OCI-LY7 (cell line): ENCODE measurements at regions not wholly inside any gene's neighbourhood (a gene's known extent, or its start where the extent isn't known, plus 50 kb on each side); places are given as distances from the start of the nearest gene placed in this dataset.

Experiments
- BruUV-seq: library from RNA; stranded (reverse); fragments of 400-500 nt; replicated peaks from 2 replicates; lab custom pipeline; 2021; lab: Mats Ljungman, UMichigan
- CTCF ChIA-PET: fragments of 300-600 bp; sonication (Branson Sonifier 250); formaldehyde crosslinking; loops from one replicate; lab custom pipeline; 2022; ENCODE audit warnings: antibody characterized with exemption; ENCODE audit not compliant: unreplicated experiment; lab: Charles Lee
- POLR2A ChIA-PET: fragments of 300-600 bp; sonication (Branson Sonifier 250); formaldehyde crosslinking; loops from one replicate; lab custom pipeline; 2022; ENCODE audit warnings: antibody characterized with exemption; lab: Charles Lee
- DNase-seq: peaks from one replicate; pipeline ENCODE4 v3.0.0-alpha.2; 2015; ENCODE audit warnings: low spot score
- H2AFZ ChIP-seq: fragments of 200-600 bp; sonication (generic), shearing (Covaris generic); 2 replicates; pipeline ENCODE4 v1.6.1; 2014; ENCODE audit warnings: mild to moderate bottlenecking, antibody characterized with exemption, low read length, moderate library complexity
- H3K27ac ChIP-seq: fragments of 200-600 bp; sonication (generic); 2 replicates; pipeline ENCODE4 v1.5.1; 2014; ENCODE audit warnings: mixed run types, low read depth, mild to moderate bottlenecking, moderate library complexity, low read length, inconsistent platforms; ENCODE audit not compliant: poor library complexity, severe bottlenecking
- H3K36me3 ChIP-seq: fragments of 200-600 bp; sonication (generic); 2 replicates; pipeline ENCODE4 v1.6.1; 2014; ENCODE audit warnings: mild to moderate bottlenecking, antibody characterized with exemption, low read length, moderate library complexity, mixed read lengths; ENCODE audit not compliant: insufficient read depth
- H3K4me1 ChIP-seq: fragments of 200-600 bp; sonication (generic); 2 replicates; pipeline ENCODE4 v1.5.1; 2014; ENCODE audit warnings: mild to moderate bottlenecking, low read length; ENCODE audit not compliant: insufficient read depth, poor library complexity, severe bottlenecking
- H3K4me2 ChIP-seq: fragments of 200-600 bp; sonication (generic); 2 replicates; pipeline ENCODE4 v1.6.1; 2014; ENCODE audit warnings: mild to moderate bottlenecking, low read length
- H3K4me3 ChIP-seq: fragments of 200-600 bp; sonication (generic); 2 replicates; pipeline ENCODE4 v1.5.1; 2014; ENCODE audit warnings: mild to moderate bottlenecking, low read depth, low read length; ENCODE audit not compliant: poor library complexity, severe bottlenecking
- H3K79me2 ChIP-seq: fragments of 200-600 bp; sonication (generic); 2 replicates; pipeline ENCODE4 v1.6.1; 2016; ENCODE audit warnings: low read depth, mild to moderate bottlenecking, low read length, moderate library complexity, mixed read lengths; ENCODE audit not compliant: insufficient read depth
- H3K9me2 ChIP-seq: fragments of 200-600 bp; sonication (generic); 2 replicates; pipeline ENCODE4 v1.6.1; 2016; ENCODE audit warnings: mild to moderate bottlenecking, low read length, mixed read lengths; ENCODE audit not compliant: insufficient read depth
- H3K9me3 ChIP-seq: fragments of 200-600 bp; sonication (generic); 2 replicates; pipeline ENCODE4 v1.6.1; 2014; ENCODE audit warnings: mild to moderate bottlenecking, mixed run types, low read length, mixed read lengths
- H4K20me1 ChIP-seq: fragments of 200-600 bp; sonication (generic); 2 replicates; pipeline ENCODE4 v1.6.1; 2014; ENCODE audit warnings: mild to moderate bottlenecking, antibody characterized with exemption, low read length, moderate library complexity, mixed read lengths; ENCODE audit not compliant: insufficient read depth
- CTCF ChIP-seq: fragments of 200-600 bp; sonication (generic); conservative IDR thresholded peaks from 2 replicates; pipeline ENCODE4 v1.5.1; 2014; ENCODE audit warnings: mild to moderate bottlenecking, antibody characterized with exemption, low read length, moderate library complexity, mixed read lengths
- EZH2phosphoT487 ChIP-seq: fragments of 200-600 bp; sonication (generic); IDR thresholded peaks from 2 replicates; pipeline ENCODE4 v1.6.1; 2018; ENCODE audit warnings: low read depth, borderline replicate concordance, mild to moderate bottlenecking, mixed run types, antibody characterized with exemption, low read length, moderate library complexity, mixed read lengths
- intact Hi-C: fragments of 100-400 bp; cut with micrococcal nuclease; formaldehyde crosslinking; loops from one replicate; pipeline ENCODE4 v1.10.0; 2022; ENCODE audit not compliant: unreplicated experiment

DNA sequence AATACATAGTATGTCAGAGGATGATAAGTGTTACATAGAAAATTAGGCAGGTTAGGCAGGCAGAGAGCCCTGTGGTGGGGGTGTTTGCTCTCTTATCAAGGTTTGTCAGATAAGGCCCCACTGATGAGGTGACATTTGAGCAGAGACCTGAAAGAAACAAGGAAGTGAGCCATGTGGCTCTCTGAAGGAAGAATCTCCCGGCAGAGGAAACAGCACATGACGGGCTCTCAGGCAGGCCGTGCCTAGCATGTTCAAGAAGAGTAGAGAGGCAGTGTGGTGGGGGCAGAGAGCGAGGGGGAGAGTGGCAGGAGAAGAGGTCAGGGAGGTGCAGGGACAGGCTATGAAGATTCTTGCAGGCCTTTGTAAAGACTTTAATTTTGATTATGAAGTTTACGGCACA is 82.0 kb upstream of the ASIC2 start:
- ChIA-PET CTCF (no interaction called here), POLR2A (no interaction called here)
- H3K79me2 ChIP-seq: no peaks in the 10 kb centered on the region
- H4K20me1 ChIP-seq: no peaks in the 10 kb centered on the region
- H3K9me3 ChIP-seq: no peaks in the 10 kb centered on the region
- H3K36me3 ChIP-seq: no peaks in the 10 kb centered on the region
- no peaks in the 10 kb centered on the region for H3K4me1 ChIP-seq
- no TSS peak for BruUV-seq
- H3K4me2 ChIP-seq: no peak overlapping the region
- no peak overlapping the region for H2AFZ ChIP-seq
- no peak for TF ChIP-seq CTCF
- TF ChIP-seq EZH2phosphoT487: no peak
- no peaks in the 10 kb centered on the region for H3K9me2 ChIP-seq
- no peak overlapping the region for H3K27ac ChIP-seq
- intact Hi-C loops: no loop called here
- no peak for DNase-seq
- no peak overlapping the region for H3K4me3 ChIP-seq

DNA sequence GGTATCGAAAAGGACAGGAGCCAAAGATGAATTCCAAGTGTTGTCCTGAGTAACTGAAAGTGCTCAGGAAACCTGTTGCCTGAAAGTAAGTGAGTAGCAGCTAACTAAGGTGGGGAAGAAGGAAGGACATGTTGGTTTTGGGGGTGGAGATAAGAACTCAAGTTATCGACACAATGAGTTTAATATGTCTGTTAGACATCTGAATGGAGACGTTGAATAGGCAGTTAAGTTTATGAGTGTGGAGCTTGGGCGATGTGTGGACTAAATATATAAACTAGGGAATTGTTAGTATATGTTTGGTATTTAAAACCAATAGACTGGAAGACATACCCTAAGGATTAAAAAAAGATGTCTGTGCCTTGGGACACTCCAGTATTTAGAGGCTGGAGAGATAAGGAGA is 82.7 kb upstream of the ASIC2 start:
- BruUV-seq: no TSS peak
- intact Hi-C loops: no loop called here
- POLR2A ChIA-PET: no interaction called here
- no peaks in the 10 kb centered on the region for H4K20me1 ChIP-seq
- CTCF ChIA-PET: no interaction called here
- H2AFZ ChIP-seq: no peak overlapping the region
- H3K79me2 ChIP-seq: no peaks in the 10 kb centered on the region
- H3K27ac ChIP-seq: no peak overlapping the region
- H3K36me3 ChIP-seq: no peaks in the 10 kb centered on the region
- no peak overlapping the region for H3K4me2 ChIP-seq
- TF ChIP-seq EZH2phosphoT487 (no peak), CTCF (no peak)
- no peaks in the 10 kb centered on the region for H3K4me1 ChIP-seq
- no peak for DNase-seq
- H3K4me3 ChIP-seq: no peak overlapping the region
- H3K9me2 ChIP-seq: no peaks in the 10 kb centered on the region
- no peaks in the 10 kb centered on the region for H3K9me3 ChIP-seq

DNA sequence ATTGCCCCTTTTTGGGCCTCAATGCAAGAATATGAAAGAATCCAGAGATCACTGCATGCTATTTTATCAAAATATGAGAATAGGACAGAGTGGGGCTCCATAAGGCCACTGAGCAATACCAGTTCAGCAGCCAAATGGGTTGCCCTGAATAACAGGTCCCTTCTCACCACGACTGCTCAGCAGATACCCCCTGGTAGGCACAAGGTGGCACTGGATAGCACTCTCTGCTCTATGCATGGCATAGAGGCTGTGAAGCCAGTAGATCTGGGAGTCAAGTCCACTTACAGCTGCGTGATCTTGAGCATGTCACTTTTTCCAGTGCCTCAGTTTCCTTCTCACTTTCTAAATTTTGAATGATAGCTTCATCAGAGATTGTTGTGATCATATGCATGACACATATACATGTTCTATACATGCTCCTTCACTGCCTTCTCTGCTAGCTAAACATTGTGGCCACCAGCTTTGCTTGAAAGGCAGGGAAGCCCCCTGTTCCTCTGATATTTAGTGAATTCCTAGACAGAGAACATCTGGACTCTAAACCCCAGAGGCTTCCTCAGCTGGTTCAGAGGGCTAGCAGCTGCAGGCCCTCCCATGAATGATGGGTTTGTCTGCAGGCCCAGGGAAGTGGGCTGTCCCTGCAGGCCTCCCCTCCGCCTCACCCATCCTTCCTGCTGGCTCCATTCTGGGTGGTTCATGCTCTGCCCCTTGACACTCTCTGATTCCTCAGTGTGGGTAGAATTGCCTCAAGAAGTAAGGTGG is 84.9 kb upstream of the ASIC2 start:
- Histone ChIP-seq H3K4me2 (no peak overlapping the region), H3K79me2 (no peaks in the 10 kb centered on the region), H3K36me3 (no peaks in the 10 kb centered on the region), H3K9me2 (no peaks in the 10 kb centered on the region), H3K9me3 (no peaks in the 10 kb centered on the region), H2AFZ (no peak overlapping the region), H3K4me3 (no peak overlapping the region), H3K27ac (no peak overlapping the region), H3K4me1 (no peaks in the 10 kb centered on the region), H4K20me1 (no peaks in the 10 kb centered on the region)
- TF ChIP-seq EZH2phosphoT487 (no peak), CTCF (no peak)
- no TSS peak for BruUV-seq
- ChIA-PET CTCF (no interaction called here), POLR2A (interaction anchor here (0.6 kb wide), 1 partner anchor 308 kb away, joined by 3 read pairs; no protein-coding TSS in a partner anchor)
- intact Hi-C loops: no loop called here
- DNase-seq: no peak
